Endothelial cell of umbilical vein (primary cell): ENCODE measurements at regions not wholly inside any gene's neighbourhood (a gene's known extent, or its start where the extent isn't known, plus 50 kb on each side); places are given as distances from the start of the nearest gene placed in this dataset.

Experiments
- CTCF ChIP-seq, 2 donors: IDR thresholded peaks; 1 replicate in 1 of 2; 2 replicates in 1 of 2; pipeline ENCODE4 v1.5.1; 2011; ENCODE audit warnings: low read length in 2 of 2, mild to moderate bottlenecking in 2 of 2, moderate library complexity in 2 of 2, control low read depth in 1 of 2, inconsistent platforms in 1 of 2, low read depth in 1 of 2; ENCODE audit not compliant: insufficient read depth in 1 of 2; ENCODE audit errors: extremely low read depth in 1 of 2
- EZH2 ChIP-seq: IDR thresholded peaks from 2 replicates; pipeline ENCODE4 v1.6.1; 2012; ENCODE audit warnings: borderline replicate concordance, low read depth, mild to moderate bottlenecking, moderate library complexity, low read length, inconsistent platforms; ENCODE audit not compliant: severe bottlenecking
- MAX ChIP-seq: IDR thresholded peaks from 2 replicates; pipeline ENCODE4 v1.6.1; 2011; ENCODE audit not compliant: insufficient read depth, insufficient read length
- POLR2AphosphoS5 ChIP-seq: IDR thresholded peaks from 2 replicates; pipeline ENCODE4 v1.6.1; 2012; ENCODE audit warnings: low read depth, mild to moderate bottlenecking, control low read depth, low read length, moderate library complexity; ENCODE audit not compliant: insufficient read depth

- TF ChIP-seq CTCF (IDR thresholded peaks at IDR 0.05; ENCODE audit: extremely low read depth in 1 of 2, insufficient read depth in 1 of 2, low read depth in 1 of 2, low read length in 2 of 2) = no peak
- no peak for TF ChIP-seq EZH2
- no peak for TF ChIP-seq POLR2AphosphoS5
- TF ChIP-seq MAX = no peak
These were observed 504.6 kb upstream of the NECTIN3 start for GRCh38 chr3:110567029-110567428.
